ENCODE measurements at regions not wholly inside any gene's neighbourhood (a gene's known extent, or its start where the extent isn't known, plus 50 kb on each side); places are given as distances from the start of the nearest gene placed in this dataset.

DNA sequence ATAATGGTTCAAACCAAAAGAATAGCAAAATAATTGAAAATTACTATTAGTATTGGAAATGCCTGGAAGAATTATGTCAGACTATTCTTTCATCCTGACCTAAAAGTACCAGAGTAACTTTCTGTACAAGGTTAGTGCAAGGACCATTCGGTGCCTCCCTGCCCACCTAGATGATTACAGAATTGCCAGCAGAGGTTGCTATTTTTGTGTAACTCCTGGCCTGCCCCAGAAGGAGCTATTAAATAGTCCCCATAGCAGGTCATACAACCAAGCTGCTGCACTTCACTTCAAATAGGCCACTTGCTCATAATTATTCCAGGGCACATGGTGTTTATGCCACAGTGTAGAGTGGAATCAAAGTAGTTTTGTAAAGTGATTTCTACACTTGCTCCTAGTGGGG is 831.1 kb upstream of the PABPC4L start:
- H3K4me3 ChIP-seq: no peak overlapping the region
- WGBS, 2 donors: 76 to 83% methylated on average over 1 of the region's 1 CpG
- H3K27me3 ChIP-seq: no peaks in the 10 kb centered on the region
- no peaks in the 10 kb centered on the region for H3K9me3 ChIP-seq
- no peaks in the 10 kb centered on the region for H3K36me3 ChIP-seq
- TF ChIP-seq CTCF (IDR thresholded peaks at IDR 0.05) (no peak), EP300 (IDR thresholded peaks at IDR 0.05) (no peak), POLR2A (IDR thresholded peaks at IDR 0.05) (no peak), POLR2AphosphoS5 (IDR thresholded peaks at IDR 0.05) (no peak)
- no peaks in the 10 kb centered on the region for H3K4me1 ChIP-seq
- no peak for ATAC-seq (ENCODE audit: low FRiP score in 2 of 2)
- no peak for DNase-seq
- H3K27ac ChIP-seq: no peak overlapping the region

DNA sequence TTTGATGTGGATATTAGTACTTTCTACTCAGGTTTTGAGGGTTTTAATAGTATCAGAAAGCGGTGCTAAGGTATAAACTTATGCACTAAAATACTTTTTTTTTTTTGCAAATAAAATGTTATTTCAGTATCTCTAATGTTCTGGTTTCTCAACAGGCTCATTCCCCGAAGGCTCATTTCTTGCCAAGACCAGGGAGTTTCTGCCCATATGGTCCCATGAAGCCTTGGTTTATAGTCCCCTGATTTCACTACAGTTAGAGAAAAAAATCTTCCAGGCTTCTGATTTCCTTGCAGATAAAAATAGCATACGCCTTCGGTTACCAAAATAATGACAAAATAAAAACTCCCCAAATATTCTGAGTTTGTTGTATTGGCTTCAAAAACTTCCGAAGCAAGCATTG is 814.2 kb upstream of the PABPC4L start:
- no peaks in the 10 kb centered on the region for H3K4me1 ChIP-seq
- no peaks in the 10 kb centered on the region for H3K36me3 ChIP-seq
- no peak for DNase-seq
- WGBS, 2 donors: 85% methylated on average over 5 of the region's 5 CpGs
- no peak overlapping the region for H3K27ac ChIP-seq
- no peak overlapping the region for H3K4me3 ChIP-seq
- TF ChIP-seq EP300 (IDR thresholded peaks at IDR 0.05) (no peak), POLR2A (IDR thresholded peaks at IDR 0.05) (no peak), POLR2AphosphoS5 (IDR thresholded peaks at IDR 0.05) (no peak), CTCF (IDR thresholded peaks at IDR 0.05) (no peak)
- no peak for ATAC-seq (ENCODE audit: low FRiP score in 2 of 2)
- no peaks in the 10 kb centered on the region for H3K27me3 ChIP-seq
- H3K9me3 ChIP-seq: peaks cover 0 to 2% (median 0%) of the 10 kb centered on the region in 4 donors

DNA sequence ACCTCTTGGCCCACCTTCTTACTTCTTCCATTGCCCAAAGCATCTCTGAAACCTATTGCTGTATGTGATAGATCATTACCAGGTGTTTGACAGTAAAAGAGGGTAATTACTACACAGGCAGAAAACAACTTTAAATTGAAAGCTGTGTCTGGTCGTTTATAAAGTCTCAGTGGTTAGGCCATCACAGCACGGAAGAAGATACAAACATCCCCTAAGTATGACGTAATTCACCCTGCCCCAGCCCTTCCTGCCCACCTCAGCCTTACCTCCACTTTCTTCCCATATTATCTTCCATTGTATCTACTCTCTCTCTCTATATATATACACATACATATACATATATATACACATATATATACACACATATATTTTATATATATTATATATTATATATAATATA is 805.8 kb upstream of the PABPC4L start:
- no peak for ATAC-seq (ENCODE audit: low FRiP score in 2 of 2)
- TF ChIP-seq POLR2A (IDR thresholded peaks at IDR 0.05): no peak
- H3K4me1 ChIP-seq: no peaks in the 10 kb centered on the region
- DNase-seq: no peak
- no peaks in the 10 kb centered on the region for H3K9me3 ChIP-seq
- no peak overlapping the region for H3K27ac ChIP-seq
- H3K27me3 ChIP-seq: no peaks in the 10 kb centered on the region
- 66 to 90% methylated on average over 3 of the region's 3 CpGs for WGBS, 2 donors
- no peak overlapping the region for H3K4me3 ChIP-seq
- no peaks in the 10 kb centered on the region for H3K36me3 ChIP-seq

DNA sequence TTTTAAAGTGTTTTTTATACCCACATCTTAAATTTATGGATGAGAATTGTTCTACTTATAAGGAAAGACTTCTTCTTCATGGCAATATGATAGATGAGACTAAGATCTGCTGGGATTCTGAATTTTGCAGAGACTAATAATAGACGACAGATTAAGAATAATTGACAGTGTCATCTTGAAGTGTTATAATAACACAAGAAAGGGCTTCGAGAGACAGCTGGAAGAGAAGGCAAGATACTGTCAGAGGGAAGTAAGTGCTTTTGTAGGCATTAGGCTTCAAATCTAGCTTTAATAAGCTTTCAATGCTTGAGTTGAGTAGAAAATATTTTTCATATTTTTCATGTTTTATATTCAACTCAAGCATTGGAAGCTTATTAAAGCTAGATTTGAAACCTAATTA is 797.6 kb upstream of the PABPC4L start:
- WGBS, 2 donors: 80% methylated on average over 2 of the region's 2 CpGs
- ATAC-seq (ENCODE audit: low FRiP score in 2 of 2) (no peak), DNase-seq (no peak)
- Histone ChIP-seq H3K4me1 (no peaks in the 10 kb centered on the region), H3K36me3 (no peaks in the 10 kb centered on the region), H3K4me3 (no peak overlapping the region), H3K9me3 (no peaks in the 10 kb centered on the region), H3K27me3 (no peaks in the 10 kb centered on the region), H3K27ac (no peak overlapping the region)
- no peak for TF ChIP-seq EP300 (IDR thresholded peaks at IDR 0.05)
- no peak for TF ChIP-seq POLR2AphosphoS5 (IDR thresholded peaks at IDR 0.05)
- no peak for TF ChIP-seq CTCF (IDR thresholded peaks at IDR 0.05)
- TF ChIP-seq POLR2A (IDR thresholded peaks at IDR 0.05): no peak

DNA sequence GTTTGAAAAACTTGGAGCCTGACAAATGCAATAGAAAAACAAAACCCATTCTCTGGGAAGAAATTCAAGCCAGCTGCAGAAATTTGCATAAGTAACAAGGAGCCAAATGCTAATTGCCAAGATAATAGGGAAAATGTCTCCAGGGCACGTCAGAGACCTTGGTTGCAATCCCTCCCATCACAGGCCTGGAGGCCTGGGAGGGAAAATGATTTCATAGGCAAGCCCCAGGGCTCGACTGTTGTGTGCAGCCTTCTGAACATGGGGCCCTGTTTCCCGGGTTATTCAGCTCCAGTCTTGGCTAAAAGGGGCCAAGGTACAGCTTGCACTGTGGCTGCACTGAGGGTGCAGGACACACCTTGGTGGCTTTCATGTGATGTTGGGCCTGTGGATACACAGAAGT is 760.4 kb upstream of the PABPC4L start:
- ATAC-seq (ENCODE audit: low FRiP score in 2 of 2) (no peak), DNase-seq (no peak)
- Histone ChIP-seq H3K36me3 (no peaks in the 10 kb centered on the region), H3K27me3 (no peaks in the 10 kb centered on the region), H3K4me3 (no peak overlapping the region), H3K4me1 (no peaks in the 10 kb centered on the region), H3K9me3 (no peaks in the 10 kb centered on the region), H3K27ac (no peak overlapping the region)
- TF ChIP-seq POLR2AphosphoS5 (IDR thresholded peaks at IDR 0.05) (no peak), EP300 (IDR thresholded peaks at IDR 0.05) (no peak), CTCF (IDR thresholded peaks at IDR 0.05) (no peak), POLR2A (IDR thresholded peaks at IDR 0.05) (no peak)
- WGBS, 2 donors: 58 to 68% methylated on average over 3 of the region's 3 CpGs

Measured in upper lobe of left lung (tissue), 6 donors.